ENCODE measurements at regions not wholly inside any gene's neighbourhood (a gene's known extent, or its start where the extent isn't known, plus 50 kb on each side); places are given as distances from the start of the nearest gene placed in this dataset.

DNA sequence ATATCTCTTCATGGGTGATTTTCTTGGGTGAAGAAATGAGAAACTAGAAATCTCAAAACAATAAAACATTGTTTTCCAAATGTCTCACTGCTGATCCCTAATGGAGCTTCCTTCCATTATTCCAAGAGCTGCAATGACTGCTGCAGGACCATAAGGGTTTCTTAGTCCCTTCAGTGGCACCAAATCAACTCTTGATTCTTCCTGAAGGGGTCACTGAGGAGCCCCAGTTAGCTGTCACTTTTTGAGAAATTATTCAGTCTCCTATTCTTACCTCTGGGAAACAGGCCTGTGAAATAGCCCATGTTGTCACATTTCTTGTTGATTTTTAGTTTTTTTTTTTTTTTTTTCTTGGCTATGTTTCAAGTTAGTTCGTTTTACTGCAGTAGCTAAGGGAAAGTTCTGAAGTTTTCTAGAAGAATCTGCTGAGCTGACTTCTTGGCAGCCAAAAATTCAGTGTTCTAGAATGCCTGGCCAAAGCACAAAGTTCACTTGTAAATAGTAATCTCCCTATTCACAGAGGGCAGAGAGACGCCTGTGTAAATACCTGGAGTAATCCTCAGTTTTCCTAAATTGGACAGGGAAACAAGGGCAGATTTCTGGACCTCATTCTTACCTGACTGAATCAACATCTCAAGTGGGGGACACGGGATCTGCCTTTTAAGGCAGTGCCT is 480.0 kb downstream of the RIT2 start:
- TF ChIP-seq, protein P1, sequence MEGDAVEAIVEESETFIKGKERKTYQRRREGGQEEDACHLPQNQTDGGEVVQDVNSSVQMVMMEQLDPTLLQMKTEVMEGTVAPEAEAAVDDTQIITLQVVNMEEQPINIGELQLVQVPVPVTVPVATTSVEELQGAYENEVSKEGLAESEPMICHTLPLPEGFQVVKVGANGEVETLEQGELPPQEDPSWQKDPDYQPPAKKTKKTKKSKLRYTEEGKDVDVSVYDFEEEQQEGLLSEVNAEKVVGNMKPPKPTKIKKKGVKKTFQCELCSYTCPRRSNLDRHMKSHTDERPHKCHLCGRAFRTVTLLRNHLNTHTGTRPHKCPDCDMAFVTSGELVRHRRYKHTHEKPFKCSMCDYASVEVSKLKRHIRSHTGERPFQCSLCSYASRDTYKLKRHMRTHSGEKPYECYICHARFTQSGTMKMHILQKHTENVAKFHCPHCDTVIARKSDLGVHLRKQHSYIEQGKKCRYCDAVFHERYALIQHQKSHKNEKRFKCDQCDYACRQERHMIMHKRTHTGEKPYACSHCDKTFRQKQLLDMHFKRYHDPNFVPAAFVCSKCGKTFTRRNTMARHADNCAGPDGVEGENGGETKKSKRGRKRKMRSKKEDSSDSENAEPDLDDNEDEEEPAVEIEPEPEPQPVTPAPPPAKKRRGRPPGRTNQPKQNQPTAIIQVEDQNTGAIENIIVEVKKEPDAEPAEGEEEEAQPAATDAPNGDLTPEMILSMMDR (IDR thresholded peaks at IDR 0.05) = no peak
- TF ChIP-seq POLR2A (IDR thresholded peaks at IDR 0.05) = no peak

Measured in testis (tissue), 2 donors.